Neural crest cell (in vitro differentiated cells): ENCODE measurements at regions not wholly inside any gene's neighbourhood (a gene's known extent, or its start where the extent isn't known, plus 50 kb on each side); places are given as distances from the start of the nearest gene placed in this dataset.

Experiments used
- DNase-seq: peaks from one replicate; pipeline ENCODE4 v3.0.0; 2021; ENCODE audit warnings: low read depth, mixed read lengths, low spot score
- H3K27ac Mint-ChIP-seq: one replicate; pipeline ENCODE4 v1.8.0; 2021; ENCODE audit warnings: mild to moderate bottlenecking, mixed read lengths; ENCODE audit not compliant: unreplicated experiment
- H3K27me3 Mint-ChIP-seq: 2 replicates; pipeline ENCODE4 v1.8.0; 2021; ENCODE audit warnings: low read depth, mild to moderate bottlenecking, mixed read lengths
- H3K36me3 Mint-ChIP-seq: 2 replicates; pipeline ENCODE4 v1.8.0; 2021; ENCODE audit warnings: low read depth, mild to moderate bottlenecking, mixed read lengths
- H3K4me1 Mint-ChIP-seq: 2 replicates; pipeline ENCODE4 v1.8.0; 2021; ENCODE audit warnings: mixed read lengths
- H3K4me3 Mint-ChIP-seq: one replicate; pipeline ENCODE4 v1.8.0; 2021; ENCODE audit warnings: mild to moderate bottlenecking, mixed read lengths
- H3K9me3 Mint-ChIP-seq: 2 replicates; pipeline ENCODE4 v1.8.0; 2021; ENCODE audit warnings: mixed read lengths
- CTCF ChIP-seq: fragments of 200-600 bp; sonication (generic); conservative IDR thresholded peaks from 2 replicates; pipeline ENCODE4 v1.5.0; 2021; ENCODE audit warnings: antibody characterized with exemption, mild to moderate bottlenecking

GRCh38 chr2:129160879-129161278 lies 818.6 kb upstream of the RAB6C start:
- H3K36me3 Mint-ChIP-seq = no peaks in the 10 kb centered on the region
- TF ChIP-seq CTCF = no peak
- peaks cover 5% of the 10 kb centered on the region for H3K9me3 Mint-ChIP-seq
- no peaks in the 10 kb centered on the region for H3K4me1 Mint-ChIP-seq
- H3K27me3 Mint-ChIP-seq = no peaks in the 10 kb centered on the region
- no peak overlapping the region for H3K27ac Mint-ChIP-seq
- H3K4me3 Mint-ChIP-seq = no peak overlapping the region
- DNase-seq = no peak

- no peak overlapping the region for H3K4me3 Mint-ChIP-seq
- H3K9me3 Mint-ChIP-seq = no peaks in the 10 kb centered on the region
- no peaks in the 10 kb centered on the region for H3K4me1 Mint-ChIP-seq
- H3K27me3 Mint-ChIP-seq = no peaks in the 10 kb centered on the region
- H3K27ac Mint-ChIP-seq = no peak overlapping the region
- H3K36me3 Mint-ChIP-seq = no peaks in the 10 kb centered on the region
- no peak for TF ChIP-seq CTCF
- DNase-seq = no peak
Observed at GRCh38 chr2:129164220-129164949, 815.1 kb upstream of the RAB6C start.

GRCh38 chr2:129165006-129165405 lies 814.5 kb upstream of the RAB6C start:
- H3K4me1 Mint-ChIP-seq = no peaks in the 10 kb centered on the region
- H3K4me3 Mint-ChIP-seq = no peak overlapping the region
- no peaks in the 10 kb centered on the region for H3K36me3 Mint-ChIP-seq
- H3K27ac Mint-ChIP-seq = no peak overlapping the region
- H3K9me3 Mint-ChIP-seq = no peaks in the 10 kb centered on the region
- no peak for DNase-seq
- H3K27me3 Mint-ChIP-seq = no peaks in the 10 kb centered on the region
- TF ChIP-seq CTCF = no peak

- no peaks in the 10 kb centered on the region for H3K9me3 Mint-ChIP-seq
- TF ChIP-seq CTCF = no peak
- no peaks in the 10 kb centered on the region for H3K4me1 Mint-ChIP-seq
- no peak overlapping the region for H3K27ac Mint-ChIP-seq
- H3K27me3 Mint-ChIP-seq = no peaks in the 10 kb centered on the region
- no peak for DNase-seq
- H3K4me3 Mint-ChIP-seq = no peak overlapping the region
- no peaks in the 10 kb centered on the region for H3K36me3 Mint-ChIP-seq
Observed at GRCh38 chr2:129167456-129167855, 812.0 kb upstream of the RAB6C start.

- peaks cover 3% of the 10 kb centered on the region for H3K36me3 Mint-ChIP-seq
- no peaks in the 10 kb centered on the region for H3K27me3 Mint-ChIP-seq
- H3K4me3 Mint-ChIP-seq = no peak overlapping the region
- H3K4me1 Mint-ChIP-seq = no peaks in the 10 kb centered on the region
- H3K9me3 Mint-ChIP-seq = peaks cover 4% of the 10 kb centered on the region
- no peak for DNase-seq
- TF ChIP-seq CTCF = no peak
- H3K27ac Mint-ChIP-seq = no peak overlapping the region
Observed at GRCh38 chr2:129170570-129170969, 808.9 kb upstream of the RAB6C start.
